Thyroid gland (tissue), 4 donors: ENCODE measurements at regions not wholly inside any gene's neighbourhood (a gene's known extent, or its start where the extent isn't known, plus 50 kb on each side); places are given as distances from the start of the nearest gene placed in this dataset.

Experiments
- POLR2A ChIP-seq, 2 donors: fragments of 450-650 bp; IDR thresholded peaks; one replicate each; pipeline ENCODE4 v1.6.1; 2017; ENCODE audit warnings: antibody characterized with exemption in 2 of 2, mild to moderate bottlenecking in 2 of 2, moderate library complexity in 1 of 2
- TF ChIP-seq, protein P1 (sequence below), 6 experiments: fragments of 200-600 bp in 3 of 6; fragments of 450-650 bp in 3 of 6; sonication (generic) in 3 of 6; IDR thresholded peaks; one replicate each; pipeline ENCODE4 v1.5.1; 2016 to 2019; ENCODE audit warnings: antibody characterized with exemption in 6 of 6, mild to moderate bottlenecking in 2 of 6, inconsistent platforms in 1 of 6, moderate library complexity in 1 of 6

DNA sequence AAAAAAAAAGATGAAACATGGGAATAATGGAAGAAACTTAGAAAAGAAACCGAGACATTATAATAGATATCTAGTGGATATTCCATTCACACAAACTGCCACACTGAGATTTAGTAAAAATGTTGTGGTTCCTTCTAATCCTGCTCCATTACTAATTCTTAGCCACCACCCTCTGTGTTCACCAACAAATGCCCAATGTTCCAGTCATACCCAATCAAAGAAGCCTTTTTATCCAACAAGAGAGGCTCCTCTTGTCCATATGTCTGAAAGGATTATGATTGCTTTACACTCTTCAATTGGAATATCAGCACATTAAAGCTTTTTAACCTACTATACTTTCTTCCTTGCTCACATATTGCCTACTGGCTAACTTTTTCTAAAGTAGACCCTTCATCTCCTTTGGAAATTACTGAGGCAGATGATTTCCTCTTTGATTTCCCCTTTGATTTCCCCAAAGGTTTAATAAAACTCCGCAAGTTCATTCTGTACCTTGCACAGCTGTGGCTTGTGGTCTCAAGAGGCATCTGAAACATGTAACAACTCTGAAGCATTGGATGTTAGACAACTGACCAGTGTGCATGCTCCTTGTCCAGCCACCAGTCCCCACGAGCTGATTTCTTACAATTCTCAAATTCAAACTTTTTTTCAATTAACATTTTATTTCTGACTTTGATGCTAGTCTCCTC, 305.6 kb upstream of the LYPLAL1 start:
- TF ChIP-seq, protein P1, sequence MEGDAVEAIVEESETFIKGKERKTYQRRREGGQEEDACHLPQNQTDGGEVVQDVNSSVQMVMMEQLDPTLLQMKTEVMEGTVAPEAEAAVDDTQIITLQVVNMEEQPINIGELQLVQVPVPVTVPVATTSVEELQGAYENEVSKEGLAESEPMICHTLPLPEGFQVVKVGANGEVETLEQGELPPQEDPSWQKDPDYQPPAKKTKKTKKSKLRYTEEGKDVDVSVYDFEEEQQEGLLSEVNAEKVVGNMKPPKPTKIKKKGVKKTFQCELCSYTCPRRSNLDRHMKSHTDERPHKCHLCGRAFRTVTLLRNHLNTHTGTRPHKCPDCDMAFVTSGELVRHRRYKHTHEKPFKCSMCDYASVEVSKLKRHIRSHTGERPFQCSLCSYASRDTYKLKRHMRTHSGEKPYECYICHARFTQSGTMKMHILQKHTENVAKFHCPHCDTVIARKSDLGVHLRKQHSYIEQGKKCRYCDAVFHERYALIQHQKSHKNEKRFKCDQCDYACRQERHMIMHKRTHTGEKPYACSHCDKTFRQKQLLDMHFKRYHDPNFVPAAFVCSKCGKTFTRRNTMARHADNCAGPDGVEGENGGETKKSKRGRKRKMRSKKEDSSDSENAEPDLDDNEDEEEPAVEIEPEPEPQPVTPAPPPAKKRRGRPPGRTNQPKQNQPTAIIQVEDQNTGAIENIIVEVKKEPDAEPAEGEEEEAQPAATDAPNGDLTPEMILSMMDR (IDR thresholded peaks at IDR 0.05) = no peak
- TF ChIP-seq POLR2A (IDR thresholded peaks at IDR 0.05) = no peak
